Activated T-cell treated with anti-CD3 and anti-CD28 coated beads for 24 hours (primary cell): ENCODE measurements at regions not wholly inside any gene's neighbourhood (a gene's known extent, or its start where the extent isn't known, plus 50 kb on each side); places are given as distances from the start of the nearest gene placed in this dataset.
"Not testable (repeated sequence)": the region's sequence is repeated elsewhere in the genome, so short reads cannot be mapped to it uniquely, and the experiment has no call there.

Experiments
- DNase-seq: peaks from one replicate; pipeline ENCODE4 v3.0.0-alpha.2; 2020; ENCODE audit warnings: low read depth

DNA sequence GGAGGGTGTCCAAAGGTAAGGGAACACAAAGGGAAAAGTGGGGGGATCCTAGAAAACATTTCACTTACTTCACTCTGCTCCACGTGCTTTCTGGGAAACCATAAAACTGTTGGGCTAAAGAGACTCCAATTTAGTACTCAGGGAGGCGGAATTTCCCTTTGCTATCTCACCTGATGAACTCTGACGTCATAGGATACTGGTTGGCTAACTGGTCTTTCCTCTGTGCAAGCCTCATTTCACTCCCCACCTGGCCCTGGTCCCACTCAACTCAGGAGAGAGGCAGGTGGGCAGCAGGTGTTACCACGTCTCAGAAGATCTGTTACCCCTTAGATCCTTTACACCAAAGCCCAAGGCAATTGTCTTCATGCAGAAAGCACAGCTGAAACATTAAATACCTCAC lies 51.8 kb upstream of the PMAIP1 start:
- no peak for DNase-seq

DNA sequence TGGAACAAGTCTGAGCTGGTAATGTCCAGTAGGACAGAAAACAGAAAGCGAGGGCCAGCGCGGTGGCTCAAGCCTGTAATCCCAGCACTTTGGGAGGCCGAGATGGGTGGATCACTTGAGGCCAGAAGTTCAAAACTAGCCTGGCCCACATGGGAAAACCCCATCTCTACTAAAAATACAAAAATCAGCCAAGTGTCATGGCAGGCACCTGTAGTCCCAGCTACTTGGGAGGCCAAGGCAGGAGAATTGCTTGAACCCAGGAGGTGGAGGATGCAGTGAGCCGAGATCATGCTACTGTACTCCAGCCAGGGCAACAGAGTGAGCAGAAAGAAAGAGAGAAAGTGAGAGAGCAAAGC lies 52.3 kb upstream of the PMAIP1 start:
- not testable (repeated sequence) for DNase-seq

DNA sequence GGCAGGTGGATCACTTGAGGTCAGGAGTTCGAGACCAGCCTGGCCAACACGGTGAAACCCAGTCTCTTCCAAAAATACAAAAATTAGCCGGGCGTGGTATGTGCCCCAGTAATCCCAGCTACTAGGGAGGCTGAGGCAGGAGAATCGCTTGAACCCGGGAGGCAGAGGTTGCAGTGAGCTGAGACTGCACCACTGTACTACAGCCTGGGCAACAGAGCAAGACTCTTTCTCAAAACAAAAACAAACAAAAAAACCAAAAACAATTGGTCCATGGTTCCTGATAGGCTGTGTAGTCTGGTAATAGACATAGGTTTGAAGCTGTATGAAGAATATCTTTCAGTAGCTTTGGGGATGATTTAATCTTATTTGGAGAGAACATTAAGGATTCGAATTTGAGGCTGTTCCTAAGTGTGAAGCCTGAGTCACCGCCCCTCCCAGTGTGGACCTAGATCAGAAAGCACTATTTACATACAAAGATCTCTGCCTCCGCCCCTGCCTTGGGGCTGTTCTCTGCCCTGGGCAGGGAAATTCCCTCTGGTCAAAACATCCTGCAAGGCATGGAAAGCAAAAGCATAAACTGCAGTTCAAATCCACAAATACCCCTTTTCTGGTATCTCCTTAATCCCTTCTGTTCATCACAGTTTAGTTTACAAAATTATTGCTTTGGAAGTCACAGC lies 52.8 kb upstream of the PMAIP1 start:
- peak; percentile 19 for DNase-seq

DNA sequence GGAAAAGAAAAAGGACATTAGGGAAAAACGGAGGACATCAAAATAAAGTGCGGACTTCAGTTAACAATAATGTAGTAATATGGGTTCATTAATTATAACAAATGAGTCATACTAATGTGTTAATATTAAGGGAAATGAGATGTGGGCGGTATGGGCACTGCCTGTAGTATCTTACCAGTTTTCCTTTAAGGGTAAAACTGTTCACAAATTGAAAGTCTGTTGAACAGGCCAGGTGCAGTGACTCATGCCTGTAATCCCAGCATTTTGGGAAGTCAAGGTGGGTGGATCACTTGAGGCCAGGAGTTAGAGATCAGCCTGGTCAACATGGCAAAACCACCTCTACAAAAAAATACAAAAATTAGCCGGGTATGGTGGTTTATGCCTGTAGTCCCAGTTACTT lies 56.8 kb upstream of the PMAIP1 start:
- DNase-seq: no peak

- DNase-seq: no peak
These were observed 59.7 kb upstream of the PMAIP1 start for GRCh38 chr18:59839931-59840685.

DNA sequence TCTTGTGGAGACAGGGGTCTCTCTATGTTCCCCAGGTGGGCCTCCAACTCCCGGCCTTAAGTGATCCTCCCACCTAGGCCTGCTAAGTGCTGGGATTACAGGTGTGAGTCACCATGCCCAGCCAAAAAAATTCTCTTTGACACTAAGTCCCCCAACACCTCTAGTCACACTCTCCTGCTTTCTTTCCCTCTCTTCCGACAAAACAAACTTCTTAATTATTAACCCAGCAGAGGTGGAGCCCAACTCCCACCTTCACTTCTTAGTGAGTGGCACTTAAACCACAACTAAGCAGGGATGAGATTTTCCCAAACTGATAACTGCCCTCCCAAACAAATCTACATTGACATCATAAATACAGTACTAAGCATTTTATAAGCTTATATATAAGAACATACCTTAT lies 60.5 kb upstream of the PMAIP1 start:
- DNase-seq: no peak

DNA sequence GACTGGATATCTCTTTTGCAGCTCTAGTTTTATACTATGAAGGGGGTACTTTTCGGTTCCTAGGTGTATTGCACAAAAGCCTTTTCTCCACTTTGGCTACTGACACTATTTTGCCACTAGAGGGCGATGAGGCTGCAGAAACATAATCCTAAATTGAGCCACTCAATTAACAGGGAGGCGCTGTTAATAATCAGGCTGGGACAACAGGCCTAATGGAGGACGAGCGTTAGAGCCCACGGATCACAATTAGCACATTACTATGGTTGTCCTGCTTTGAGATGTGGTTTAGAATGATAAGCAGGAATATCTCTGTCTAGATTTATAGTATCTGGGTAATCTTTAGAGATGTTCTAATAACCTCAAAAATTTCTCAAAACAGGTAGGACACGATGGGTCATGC lies 62.2 kb upstream of the PMAIP1 start:
- DNase-seq: peak; percentile 36

- no peak for DNase-seq
These were observed 64.0 kb upstream of the PMAIP1 start for GRCh38 chr18:59835605-59836379.

- DNase-seq: no peak
These were observed 65.5 kb upstream of the PMAIP1 start for GRCh38 chr18:59834267-59834666.

GRCh38 chr18:59833785-59834184 lies 66.0 kb upstream of the PMAIP1 start:
- no peak for DNase-seq

DNA sequence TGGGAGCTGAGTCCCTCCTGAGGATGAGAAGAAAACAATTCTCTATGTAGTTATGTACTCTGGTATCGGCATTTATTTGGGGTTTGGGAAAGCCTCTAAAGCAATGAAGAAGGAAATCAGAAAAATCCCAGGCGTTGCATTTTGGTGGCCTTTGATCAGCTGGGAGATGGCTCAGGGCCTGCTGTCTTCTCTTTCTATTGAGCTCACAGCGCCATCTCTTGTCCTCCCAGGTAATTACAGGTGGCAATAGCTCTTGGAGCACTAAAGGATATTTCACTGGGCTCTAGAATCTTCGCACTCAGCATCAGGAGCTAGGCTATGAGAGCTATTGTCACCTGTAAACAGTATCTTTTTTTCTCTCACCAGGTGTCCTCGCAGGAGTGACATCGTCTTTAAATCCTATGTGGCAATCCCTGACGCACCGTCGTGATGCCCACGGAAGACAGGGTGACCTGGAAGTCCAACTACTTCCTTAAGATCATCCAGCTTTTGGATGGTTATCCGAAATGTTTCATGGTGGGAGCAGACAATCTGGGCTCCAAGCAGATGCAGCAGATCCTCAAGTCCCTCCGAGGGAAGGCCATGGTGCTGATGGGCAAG lies 76.1 kb upstream of the PMAIP1 start:
- DNase-seq: peak; percentile 31

- no peak for DNase-seq
These were observed 76.9 kb upstream of the PMAIP1 start for GRCh38 chr18:59822612-59823550.

GRCh38 chr18:59821983-59822382 lies 77.8 kb upstream of the PMAIP1 start:
- no peak for DNase-seq

GRCh38 chr18:59820663-59821062 lies 79.1 kb upstream of the PMAIP1 start:
- no peak for DNase-seq

DNA sequence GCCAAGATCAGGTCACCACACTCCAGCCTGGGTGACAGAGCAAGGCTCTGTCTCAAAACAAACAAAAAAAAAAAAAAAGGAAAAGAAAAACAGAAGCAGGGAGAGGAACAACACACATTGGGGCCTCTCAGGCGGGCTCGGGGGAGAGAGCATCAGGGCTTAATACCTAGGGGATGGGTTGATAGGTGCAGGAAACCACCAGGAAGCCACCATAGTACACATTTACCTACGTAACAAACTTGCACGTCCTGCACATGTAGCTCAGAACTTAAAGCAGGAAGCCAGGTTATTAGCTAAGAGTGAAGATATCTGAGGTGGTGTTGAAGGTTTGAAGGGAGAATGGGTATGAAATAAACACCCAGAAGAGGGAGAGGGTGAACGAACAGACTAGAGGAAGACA lies 81.0 kb upstream of the PMAIP1 start:
- no peak for DNase-seq

GRCh38 chr18:59814891-59815290 lies 84.9 kb upstream of the PMAIP1 start:
- no peak for DNase-seq

- DNase-seq: no peak
These were observed 85.9 kb upstream of the PMAIP1 start for GRCh38 chr18:59813942-59814341.

GRCh38 chr18:59810735-59811520 lies 88.9 kb upstream of the PMAIP1 start:
- DNase-seq: no peak

DNA sequence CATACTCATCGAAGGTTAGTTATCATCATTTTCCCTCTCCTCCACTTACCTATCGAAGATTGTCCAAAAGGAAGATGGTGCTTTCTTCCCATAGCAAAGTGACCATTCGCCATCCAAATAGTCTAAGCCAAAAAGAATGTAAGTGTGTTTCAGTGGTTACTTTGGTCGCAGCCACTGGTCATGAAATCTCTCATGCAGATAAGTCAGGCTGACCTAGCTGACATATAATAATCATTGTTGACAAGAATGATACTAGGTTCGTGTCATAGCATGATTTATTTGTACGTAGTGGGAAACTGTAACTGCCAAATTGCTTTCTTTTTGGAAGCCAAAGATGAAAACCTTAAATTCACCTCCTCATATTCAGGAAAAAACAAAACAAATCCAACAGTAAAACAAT lies 89.6 kb upstream of the PMAIP1 start:
- no peak for DNase-seq

GRCh38 chr18:59802031-59802430 lies 97.8 kb upstream of the PMAIP1 start:
- DNase-seq: no peak

GRCh38 chr18:59801576-59801975 lies 98.2 kb upstream of the PMAIP1 start:
- DNase-seq: no peak
